ENCODE measurements at regions not wholly inside any gene's neighbourhood (a gene's known extent, or its start where the extent isn't known, plus 50 kb on each side); places are given as distances from the start of the nearest gene placed in this dataset.
A peak's percentile ranks its signal among the peaks of the same experiment; 100 is the strongest.

GRCh38 chr7:21353388-21353780 is 74.5 kb upstream of the SP4 start:
- peak overlapping the region; percentile 91 for H3K27ac Mint-ChIP-seq
- no peak for DNase-seq
- no peaks in the 10 kb centered on the region for H3K27me3 Mint-ChIP-seq
- peaks cover 58% of the 10 kb centered on the region for H3K4me1 Mint-ChIP-seq (ENCODE audit: low read depth)
- no peaks in the 10 kb centered on the region for H3K36me3 Mint-ChIP-seq (ENCODE audit: low read depth)
- peaks cover 3% of the 10 kb centered on the region for H3K9me3 Mint-ChIP-seq
- H3K4me3 Mint-ChIP-seq: peak overlapping the region; percentile 43

- H3K4me3 Mint-ChIP-seq: peak overlapping the region; percentile 10
- H3K27me3 Mint-ChIP-seq: no peaks in the 10 kb centered on the region
- H3K9me3 Mint-ChIP-seq: peaks cover 3% of the 10 kb centered on the region
These were observed 73.6 kb upstream of the SP4 start for GRCh38 chr7:21354284-21354683.

GRCh38 chr7:21355406-21355874 is 72.4 kb upstream of the SP4 start:
- Mint-ChIP-seq H3K4me1 (ENCODE audit: low read depth) (peaks cover 77% of the 10 kb centered on the region), H3K36me3 (ENCODE audit: low read depth) (no peaks in the 10 kb centered on the region), H3K27me3 (no peaks in the 10 kb centered on the region), H3K27ac (peak overlapping the region; percentile 88), H3K4me3 (peak overlapping the region; percentile 37), H3K9me3 (peaks cover 3% of the 10 kb centered on the region)
- DNase-seq: peak; percentile 52

More at GRCh38 chr7:21354284-21354683, 73.6 kb upstream of the SP4 start:
- no peak for DNase-seq
- Mint-ChIP-seq H3K27ac (peak overlapping the region; percentile 88), H3K36me3 (ENCODE audit: low read depth) (no peaks in the 10 kb centered on the region), H3K4me1 (ENCODE audit: low read depth) (peaks cover 67% of the 10 kb centered on the region)

- Mint-ChIP-seq H3K27ac (no peak overlapping the region), H3K4me1 (ENCODE audit: low read depth) (peaks cover 84% of the 10 kb centered on the region), H3K27me3 (no peaks in the 10 kb centered on the region), H3K9me3 (peaks cover 3% of the 10 kb centered on the region), H3K4me3 (no peak overlapping the region), H3K36me3 (ENCODE audit: low read depth) (no peaks in the 10 kb centered on the region)
- no peak for DNase-seq
These were observed 71.3 kb upstream of the SP4 start for GRCh38 chr7:21356616-21357015.

- H3K27me3 Mint-ChIP-seq: no peaks in the 10 kb centered on the region
- H3K9me3 Mint-ChIP-seq: peaks cover 3% of the 10 kb centered on the region
- H3K4me3 Mint-ChIP-seq: no peak overlapping the region
- no peak overlapping the region for H3K27ac Mint-ChIP-seq
- no peaks in the 10 kb centered on the region for H3K36me3 Mint-ChIP-seq (ENCODE audit: low read depth)
- H3K4me1 Mint-ChIP-seq (ENCODE audit: low read depth): peaks cover 82% of the 10 kb centered on the region
- no peak for DNase-seq
These were observed 70.5 kb upstream of the SP4 start for GRCh38 chr7:21357151-21358097.

- DNase-seq: no peak
- H3K36me3 Mint-ChIP-seq (ENCODE audit: low read depth): no peaks in the 10 kb centered on the region
- no peaks in the 10 kb centered on the region for H3K27me3 Mint-ChIP-seq
- H3K4me1 Mint-ChIP-seq (ENCODE audit: low read depth): peaks cover 69% of the 10 kb centered on the region
- no peak overlapping the region for H3K4me3 Mint-ChIP-seq
- peaks cover 3% of the 10 kb centered on the region for H3K9me3 Mint-ChIP-seq
- no peak overlapping the region for H3K27ac Mint-ChIP-seq
These were observed 69.2 kb upstream of the SP4 start for GRCh38 chr7:21358648-21359047.

- H3K36me3 Mint-ChIP-seq (ENCODE audit: low read depth): no peaks in the 10 kb centered on the region
- no peak for DNase-seq
- peaks cover 3% of the 10 kb centered on the region for H3K9me3 Mint-ChIP-seq
- peaks cover 67% of the 10 kb centered on the region for H3K4me1 Mint-ChIP-seq (ENCODE audit: low read depth)
- no peak overlapping the region for H3K27ac Mint-ChIP-seq
- no peak overlapping the region for H3K4me3 Mint-ChIP-seq
- no peaks in the 10 kb centered on the region for H3K27me3 Mint-ChIP-seq
These were observed 68.7 kb upstream of the SP4 start for GRCh38 chr7:21359163-21359562.

- no peaks in the 10 kb centered on the region for H3K9me3 Mint-ChIP-seq
- no peak overlapping the region for H3K4me3 Mint-ChIP-seq
- peaks cover 67% of the 10 kb centered on the region for H3K4me1 Mint-ChIP-seq (ENCODE audit: low read depth)
- DNase-seq: no peak
- no peaks in the 10 kb centered on the region for H3K36me3 Mint-ChIP-seq (ENCODE audit: low read depth)
- H3K27ac Mint-ChIP-seq: no peak overlapping the region
- no peaks in the 10 kb centered on the region for H3K27me3 Mint-ChIP-seq
These were observed 66.3 kb upstream of the SP4 start for GRCh38 chr7:21361413-21362125.

- DNase-seq: no peak
- Mint-ChIP-seq H3K4me3 (peak overlapping the region; percentile 6), H3K27ac (peak overlapping the region; percentile 79), H3K27me3 (no peaks in the 10 kb centered on the region), H3K4me1 (ENCODE audit: low read depth) (peaks cover 47% of the 10 kb centered on the region), H3K36me3 (ENCODE audit: low read depth) (no peaks in the 10 kb centered on the region), H3K9me3 (peaks cover 3% of the 10 kb centered on the region)
These were observed 63.0 kb upstream of the SP4 start for GRCh38 chr7:21364801-21365271.

- H3K36me3 Mint-ChIP-seq (ENCODE audit: low read depth): no peaks in the 10 kb centered on the region
- no peaks in the 10 kb centered on the region for H3K27me3 Mint-ChIP-seq
- H3K4me3 Mint-ChIP-seq: no peak overlapping the region
- peaks cover 3% of the 10 kb centered on the region for H3K9me3 Mint-ChIP-seq
- H3K4me1 Mint-ChIP-seq (ENCODE audit: low read depth): peaks cover 48% of the 10 kb centered on the region
- DNase-seq: no peak
- peak overlapping the region; percentile 34 for H3K27ac Mint-ChIP-seq
These were observed 61.8 kb upstream of the SP4 start for GRCh38 chr7:21365866-21366624.

- Mint-ChIP-seq H3K4me1 (ENCODE audit: low read depth) (peaks cover 44% of the 10 kb centered on the region), H3K27ac (no peak overlapping the region), H3K27me3 (no peaks in the 10 kb centered on the region), H3K36me3 (ENCODE audit: low read depth) (no peaks in the 10 kb centered on the region), H3K9me3 (peaks cover 3% of the 10 kb centered on the region), H3K4me3 (no peak overlapping the region)
- no peak for DNase-seq
These were observed 60.8 kb upstream of the SP4 start for GRCh38 chr7:21367081-21367480.

- H3K27me3 Mint-ChIP-seq: no peaks in the 10 kb centered on the region
- no peak overlapping the region for H3K27ac Mint-ChIP-seq
- H3K9me3 Mint-ChIP-seq: peaks cover 3% of the 10 kb centered on the region
- peaks cover 44% of the 10 kb centered on the region for H3K4me1 Mint-ChIP-seq (ENCODE audit: low read depth)
- H3K4me3 Mint-ChIP-seq: no peak overlapping the region
- H3K36me3 Mint-ChIP-seq (ENCODE audit: low read depth): no peaks in the 10 kb centered on the region
- DNase-seq: no peak
These were observed 60.3 kb upstream of the SP4 start for GRCh38 chr7:21367537-21367936.

GRCh38 chr7:21368317-21368716 is 59.6 kb upstream of the SP4 start:
- H3K36me3 Mint-ChIP-seq (ENCODE audit: low read depth): no peaks in the 10 kb centered on the region
- no peak overlapping the region for H3K27ac Mint-ChIP-seq
- H3K4me1 Mint-ChIP-seq (ENCODE audit: low read depth): peaks cover 44% of the 10 kb centered on the region
- peaks cover 3% of the 10 kb centered on the region for H3K9me3 Mint-ChIP-seq
- H3K27me3 Mint-ChIP-seq: no peaks in the 10 kb centered on the region
- H3K4me3 Mint-ChIP-seq: no peak overlapping the region
- no peak for DNase-seq

GRCh38 chr7:21370283-21370982 is 57.5 kb upstream of the SP4 start:
- H3K9me3 Mint-ChIP-seq: peaks cover 3% of the 10 kb centered on the region
- no peak overlapping the region for H3K27ac Mint-ChIP-seq
- H3K27me3 Mint-ChIP-seq: no peaks in the 10 kb centered on the region
- no peaks in the 10 kb centered on the region for H3K36me3 Mint-ChIP-seq (ENCODE audit: low read depth)
- H3K4me1 Mint-ChIP-seq (ENCODE audit: low read depth): peaks cover 30% of the 10 kb centered on the region
- H3K4me3 Mint-ChIP-seq: no peak overlapping the region
- DNase-seq: no peak
